OCI-LY1 (cell line): ENCODE measurements at regions not wholly inside any gene's neighbourhood (a gene's known extent, or its start where the extent isn't known, plus 50 kb on each side); places are given as distances from the start of the nearest gene placed in this dataset.
"Not testable (repeated sequence)": the region's sequence is repeated elsewhere in the genome, so short reads cannot be mapped to it uniquely, and the experiment has no call there.

Experiments used
- H2AFZ ChIP-seq: fragments of 200-600 bp; sonication (generic), shearing (Covaris generic); 2 replicates; pipeline ENCODE4 v1.6.0; 2014; ENCODE audit warnings: antibody characterized with exemption, mild to moderate bottlenecking, low read length
- H3F3A ChIP-seq: fragments of 200-600 bp; sonication (generic), shearing (Covaris generic); 2 replicates; pipeline ENCODE4 v1.6.0; 2014; ENCODE audit warnings: mild to moderate bottlenecking, antibody characterized with exemption, low read length, moderate library complexity; ENCODE audit not compliant: insufficient read depth
- H3K27ac ChIP-seq: fragments of 200-600 bp; sonication (generic); 2 replicates; pipeline ENCODE4 v1.5.1; 2014; ENCODE audit warnings: low read length, mixed run types, mild to moderate bottlenecking, low read depth; ENCODE audit not compliant: poor library complexity, severe bottlenecking
- H3K27me3 ChIP-seq: fragments of 200-600 bp; sonication (generic); 2 replicates; pipeline ENCODE4 v1.6.0; 2014; ENCODE audit warnings: antibody characterized with exemption, mild to moderate bottlenecking, low read length, moderate library complexity; ENCODE audit not compliant: insufficient read depth
- H3K36me3 ChIP-seq: fragments of 200-600 bp; sonication (generic); 2 replicates; pipeline ENCODE4 v1.6.1; 2014; ENCODE audit warnings: mild to moderate bottlenecking, antibody characterized with exemption, low read length, moderate library complexity, mixed read lengths; ENCODE audit not compliant: insufficient read depth
- H3K4me1 ChIP-seq: fragments of 200-600 bp; sonication (generic); 2 replicates; pipeline ENCODE4 v1.5.1; 2014; ENCODE audit warnings: mild to moderate bottlenecking, low read length, moderate library complexity; ENCODE audit not compliant: insufficient read depth, severe bottlenecking
- H3K4me2 ChIP-seq: fragments of 200-600 bp; sonication (generic), shearing (Covaris generic); 2 replicates; pipeline ENCODE4 v1.6.1; 2014; ENCODE audit warnings: low read length
- H3K4me3 ChIP-seq: fragments of 200-600 bp; sonication (generic); 2 replicates; pipeline ENCODE4 v1.5.1; 2014; ENCODE audit warnings: low read length, low read depth, mild to moderate bottlenecking, mixed read lengths; ENCODE audit not compliant: poor library complexity, severe bottlenecking
- H3K79me2 ChIP-seq: fragments of 200-600 bp; shearing (Covaris generic); 2 replicates; pipeline ENCODE4 v1.6.1; 2016; ENCODE audit warnings: mixed run types, low read length, mixed read lengths; ENCODE audit not compliant: insufficient read depth
- H3K9ac ChIP-seq: fragments of 200-600 bp; sonication (generic), shearing (Covaris generic); 2 replicates; pipeline ENCODE4 v1.6.1; 2014; ENCODE audit warnings: mild to moderate bottlenecking, low read length, mixed read lengths
- H3K9me2 ChIP-seq: fragments of 200-600 bp; sonication (generic), shearing (Covaris generic); 2 replicates; pipeline ENCODE4 v1.6.1; 2014; ENCODE audit warnings: low read depth, mild to moderate bottlenecking, low read length, mixed read lengths
- H3K9me3 ChIP-seq: fragments of 200-600 bp; shearing (Covaris generic); 2 replicates; pipeline ENCODE4 v1.6.1; 2014; ENCODE audit warnings: low read length, mixed read lengths
- H4K20me1 ChIP-seq: fragments of 200-600 bp; sonication (generic), shearing (Covaris generic); 2 replicates; pipeline ENCODE4 v1.6.0; 2016; ENCODE audit warnings: mild to moderate bottlenecking, low read length; ENCODE audit not compliant: insufficient read depth
- EZH2 ChIP-seq: fragments of 200-600 bp; sonication (generic), shearing (Covaris generic); IDR thresholded peaks from 2 replicates; pipeline ENCODE4 v1.8.0; 2017; ENCODE audit warnings: borderline replicate concordance, mixed run types, mild to moderate bottlenecking, antibody characterized with exemption, low read length, moderate library complexity, mixed read lengths
- TF ChIP-seq, protein P1 (sequence below): fragments of 200-600 bp; sonication (generic), shearing (Covaris generic); IDR thresholded peaks from 2 replicates; pipeline ENCODE4 v1.5.1; 2017; ENCODE audit warnings: mild to moderate bottlenecking, antibody characterized with exemption, low read length, moderate library complexity, mixed read lengths

DNA sequence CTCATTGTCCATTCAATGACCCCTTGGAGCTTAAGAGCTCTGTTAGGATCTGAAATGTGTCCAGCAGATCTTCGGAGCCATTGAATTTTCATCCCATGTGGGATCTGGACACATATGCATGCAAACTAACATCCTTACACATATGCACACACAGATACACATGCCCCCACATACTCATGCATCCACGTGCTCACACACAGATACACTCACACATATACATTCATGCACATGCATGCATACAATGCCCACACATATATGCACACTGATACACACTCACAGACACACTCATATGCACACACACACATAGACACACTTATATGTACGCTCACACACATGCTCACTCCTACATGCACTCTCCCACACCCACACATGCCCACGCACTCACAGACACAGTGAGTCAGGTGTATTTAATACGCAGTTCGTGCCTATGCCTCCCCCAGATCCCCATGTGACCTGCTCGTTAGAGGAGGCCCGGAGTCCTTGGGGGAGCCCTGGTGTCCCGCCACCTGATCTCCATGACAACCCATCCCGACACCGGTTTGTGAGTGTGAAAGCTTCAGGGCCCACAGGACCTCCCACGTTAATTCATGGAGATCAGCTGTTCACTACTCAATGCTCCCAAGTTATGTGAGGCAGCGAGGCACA, 121.9 kb upstream of the SULF2 start:
- H3K9me3 ChIP-seq, result no peaks in the 10 kb centered on the region
- TF ChIP-seq, protein P1, sequence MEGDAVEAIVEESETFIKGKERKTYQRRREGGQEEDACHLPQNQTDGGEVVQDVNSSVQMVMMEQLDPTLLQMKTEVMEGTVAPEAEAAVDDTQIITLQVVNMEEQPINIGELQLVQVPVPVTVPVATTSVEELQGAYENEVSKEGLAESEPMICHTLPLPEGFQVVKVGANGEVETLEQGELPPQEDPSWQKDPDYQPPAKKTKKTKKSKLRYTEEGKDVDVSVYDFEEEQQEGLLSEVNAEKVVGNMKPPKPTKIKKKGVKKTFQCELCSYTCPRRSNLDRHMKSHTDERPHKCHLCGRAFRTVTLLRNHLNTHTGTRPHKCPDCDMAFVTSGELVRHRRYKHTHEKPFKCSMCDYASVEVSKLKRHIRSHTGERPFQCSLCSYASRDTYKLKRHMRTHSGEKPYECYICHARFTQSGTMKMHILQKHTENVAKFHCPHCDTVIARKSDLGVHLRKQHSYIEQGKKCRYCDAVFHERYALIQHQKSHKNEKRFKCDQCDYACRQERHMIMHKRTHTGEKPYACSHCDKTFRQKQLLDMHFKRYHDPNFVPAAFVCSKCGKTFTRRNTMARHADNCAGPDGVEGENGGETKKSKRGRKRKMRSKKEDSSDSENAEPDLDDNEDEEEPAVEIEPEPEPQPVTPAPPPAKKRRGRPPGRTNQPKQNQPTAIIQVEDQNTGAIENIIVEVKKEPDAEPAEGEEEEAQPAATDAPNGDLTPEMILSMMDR, result no peak
- no peak for TF ChIP-seq EZH2
- H3K27me3 ChIP-seq, result no peaks in the 10 kb centered on the region
- H3K4me3 ChIP-seq, result no peak overlapping the region
- H4K20me1 ChIP-seq, result no peaks in the 10 kb centered on the region
- H3K27ac ChIP-seq, result no peak overlapping the region
- no peaks in the 10 kb centered on the region for H3K79me2 ChIP-seq
- H3K4me1 ChIP-seq, result no peaks in the 10 kb centered on the region
- no peak overlapping the region for H2AFZ ChIP-seq
- no peaks in the 10 kb centered on the region for H3K36me3 ChIP-seq
- H3K9ac ChIP-seq, result no peak overlapping the region
- no peaks in the 10 kb centered on the region for H3F3A ChIP-seq
- no peaks in the 10 kb centered on the region for H3K9me2 ChIP-seq
- no peak overlapping the region for H3K4me2 ChIP-seq

DNA sequence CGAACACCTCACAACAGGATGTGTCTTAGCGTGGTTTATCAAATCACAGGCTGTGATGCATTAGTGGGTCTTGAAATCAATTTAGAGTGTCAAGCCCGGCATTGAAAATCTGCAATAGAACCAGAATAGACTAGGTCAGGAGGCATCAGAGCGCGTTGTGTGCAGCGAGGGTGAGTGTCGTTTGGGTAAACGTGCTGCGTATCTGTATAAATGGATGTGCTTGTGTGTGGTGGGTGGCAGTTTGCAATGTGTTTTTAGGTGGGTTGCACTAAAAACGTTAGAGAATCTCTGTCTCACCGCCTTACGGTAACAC, 121.0 kb upstream of the SULF2 start:
- no peak overlapping the region for H2AFZ ChIP-seq
- H3K27me3 ChIP-seq, result no peaks in the 10 kb centered on the region
- H3K27ac ChIP-seq, result no peak overlapping the region
- no peak overlapping the region for H3K4me2 ChIP-seq
- TF ChIP-seq, protein P1, result no peak
- no peak for TF ChIP-seq EZH2
- no peaks in the 10 kb centered on the region for H4K20me1 ChIP-seq
- H3K9me3 ChIP-seq, result no peaks in the 10 kb centered on the region
- no peaks in the 10 kb centered on the region for H3K36me3 ChIP-seq
- H3K79me2 ChIP-seq, result no peaks in the 10 kb centered on the region
- no peaks in the 10 kb centered on the region for H3K9me2 ChIP-seq
- no peak overlapping the region for H3K4me3 ChIP-seq
- H3F3A ChIP-seq, result no peaks in the 10 kb centered on the region
- no peak overlapping the region for H3K9ac ChIP-seq
- no peaks in the 10 kb centered on the region for H3K4me1 ChIP-seq

DNA sequence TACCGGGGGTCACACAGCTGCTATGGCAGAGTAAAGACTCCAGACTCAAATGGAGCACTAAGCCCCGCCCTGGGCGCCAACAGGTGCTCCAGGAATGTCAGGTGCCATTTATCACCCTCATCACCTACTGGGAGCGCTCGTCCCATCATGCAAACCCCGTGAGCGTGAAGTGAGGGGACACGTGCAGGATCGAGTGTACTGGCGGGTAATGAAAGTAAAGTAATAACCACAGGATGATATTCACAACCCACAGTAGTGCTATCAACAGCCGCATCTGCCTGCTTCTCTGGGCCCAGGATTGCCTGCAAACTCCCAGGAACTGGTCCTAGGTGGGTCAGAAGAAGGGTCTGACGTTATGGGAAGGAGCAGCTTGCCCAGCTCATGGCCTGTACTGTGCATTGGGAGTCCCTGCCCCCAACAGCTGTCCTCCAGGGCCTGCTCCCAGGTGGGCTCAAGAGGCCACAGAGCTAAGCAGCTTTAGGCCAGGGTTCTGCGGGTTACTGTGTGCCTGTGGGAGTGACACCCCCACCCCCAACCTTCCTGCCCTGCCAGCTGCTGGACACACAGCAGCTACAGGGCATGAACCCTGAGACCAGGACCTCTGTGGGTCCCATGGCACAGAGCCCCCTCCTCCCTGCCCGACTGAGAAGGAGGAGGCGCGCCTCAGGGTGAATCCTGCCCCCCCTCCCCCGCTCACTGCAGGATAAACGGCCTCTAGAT, 120.5 kb upstream of the SULF2 start:
- no peaks in the 10 kb centered on the region for H3K4me1 ChIP-seq
- no peak overlapping the region for H3K27ac ChIP-seq
- H3K4me3 ChIP-seq, result no peak overlapping the region
- no peak overlapping the region for H2AFZ ChIP-seq
- TF ChIP-seq, protein P1, result no peak
- TF ChIP-seq EZH2, result no peak
- no peak overlapping the region for H3K9ac ChIP-seq
- H3K79me2 ChIP-seq, result no peaks in the 10 kb centered on the region
- H3K9me3 ChIP-seq, result no peaks in the 10 kb centered on the region
- no peaks in the 10 kb centered on the region for H3K9me2 ChIP-seq
- no peak overlapping the region for H3K4me2 ChIP-seq
- no peaks in the 10 kb centered on the region for H3K27me3 ChIP-seq
- H3F3A ChIP-seq, result no peaks in the 10 kb centered on the region
- H3K36me3 ChIP-seq, result no peaks in the 10 kb centered on the region
- no peaks in the 10 kb centered on the region for H4K20me1 ChIP-seq

DNA sequence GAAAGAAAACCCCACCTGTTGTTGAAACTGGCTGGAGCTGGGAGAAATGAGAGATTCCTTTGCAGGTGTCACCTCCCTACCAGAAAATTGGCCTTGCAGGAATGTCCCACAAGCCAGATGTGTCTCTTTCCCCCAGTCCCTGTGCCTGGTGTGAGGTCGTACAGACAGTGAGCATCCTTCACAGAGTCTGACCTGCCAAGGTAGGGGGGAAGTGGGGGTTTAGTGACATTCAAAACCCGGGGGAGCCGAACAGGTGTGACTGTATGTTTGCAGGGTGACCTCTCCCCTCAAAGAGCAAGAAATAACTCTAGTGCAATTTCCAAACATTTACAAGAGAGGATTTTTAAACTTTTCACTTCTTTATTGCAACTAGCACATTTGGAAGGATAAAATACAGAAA, 117.7 kb upstream of the SULF2 start:
- H3K36me3 ChIP-seq, H3K79me2 ChIP-seq, H2AFZ ChIP-seq, H3K9me3 ChIP-seq, H3K27ac ChIP-seq, H3K4me2 ChIP-seq, H3K4me1 ChIP-seq, H3F3A ChIP-seq, H4K20me1 ChIP-seq, H3K9ac ChIP-seq, H3K27me3 ChIP-seq, H3K4me3 ChIP-seq, H3K9me2 ChIP-seq: not testable (repeated sequence)

DNA sequence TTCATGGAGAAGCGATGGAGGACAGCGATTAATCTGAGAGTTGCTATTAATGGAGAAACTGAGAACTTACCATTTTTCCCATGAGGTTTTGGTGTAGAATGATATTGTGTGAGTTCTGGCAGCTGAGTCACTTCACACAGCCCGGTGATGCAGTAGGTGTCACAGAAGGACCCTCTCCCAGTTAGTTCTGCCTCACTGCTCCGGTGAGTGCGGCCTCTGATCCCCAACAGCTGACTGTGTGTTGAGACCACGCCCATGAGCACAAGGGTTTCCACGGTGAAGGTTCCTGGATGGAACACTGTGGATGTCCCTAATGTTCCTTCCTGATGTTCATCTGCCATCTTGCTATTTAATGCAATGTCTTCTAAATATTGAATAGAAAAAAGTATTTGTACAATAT, 114.0 kb upstream of the SULF2 start:
- H3K9ac ChIP-seq, H2AFZ ChIP-seq, H3K4me1 ChIP-seq, H3K4me2 ChIP-seq, H3K27me3 ChIP-seq, H3K36me3 ChIP-seq, H3K79me2 ChIP-seq, H3K9me2 ChIP-seq, H3F3A ChIP-seq, H3K9me3 ChIP-seq, H3K27ac ChIP-seq, H3K4me3 ChIP-seq, H4K20me1 ChIP-seq: not testable (repeated sequence)
